ENCODE measurements at regions not wholly inside any gene's neighbourhood (a gene's known extent, or its start where the extent isn't known, plus 50 kb on each side); places are given as distances from the start of the nearest gene placed in this dataset.

- 50 to 64% methylated on average over 9 of the region's 9 CpGs for WGBS, 2 donors
- no peak for TF ChIP-seq EP300 (IDR thresholded peaks at IDR 0.05)
- TF ChIP-seq, protein P1, sequence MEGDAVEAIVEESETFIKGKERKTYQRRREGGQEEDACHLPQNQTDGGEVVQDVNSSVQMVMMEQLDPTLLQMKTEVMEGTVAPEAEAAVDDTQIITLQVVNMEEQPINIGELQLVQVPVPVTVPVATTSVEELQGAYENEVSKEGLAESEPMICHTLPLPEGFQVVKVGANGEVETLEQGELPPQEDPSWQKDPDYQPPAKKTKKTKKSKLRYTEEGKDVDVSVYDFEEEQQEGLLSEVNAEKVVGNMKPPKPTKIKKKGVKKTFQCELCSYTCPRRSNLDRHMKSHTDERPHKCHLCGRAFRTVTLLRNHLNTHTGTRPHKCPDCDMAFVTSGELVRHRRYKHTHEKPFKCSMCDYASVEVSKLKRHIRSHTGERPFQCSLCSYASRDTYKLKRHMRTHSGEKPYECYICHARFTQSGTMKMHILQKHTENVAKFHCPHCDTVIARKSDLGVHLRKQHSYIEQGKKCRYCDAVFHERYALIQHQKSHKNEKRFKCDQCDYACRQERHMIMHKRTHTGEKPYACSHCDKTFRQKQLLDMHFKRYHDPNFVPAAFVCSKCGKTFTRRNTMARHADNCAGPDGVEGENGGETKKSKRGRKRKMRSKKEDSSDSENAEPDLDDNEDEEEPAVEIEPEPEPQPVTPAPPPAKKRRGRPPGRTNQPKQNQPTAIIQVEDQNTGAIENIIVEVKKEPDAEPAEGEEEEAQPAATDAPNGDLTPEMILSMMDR (IDR thresholded peaks at IDR 0.05) = no peak
- no peak for TF ChIP-seq POLR2AphosphoS5 (IDR thresholded peaks at IDR 0.05)
- no peak for TF ChIP-seq POLR2A (IDR thresholded peaks at IDR 0.05)
- DNase-seq = no peak
- Histone ChIP-seq H3K36me3 (no peaks in the 10 kb centered on the region), H3K9me3 (no peaks in the 10 kb centered on the region), H3K27ac (no peak overlapping the region), H3K4me1 (peaks cover 0 to 27% (median 0%) of the 10 kb centered on the region in 4 donors), H3K27me3 (no peaks in the 10 kb centered on the region), H3K4me3 (no peak overlapping the region)
- intact Hi-C loops (cut with DNase I) = no loop called here
Measured at GRCh38 chr10:128421371-128422160, 295.3 kb upstream of the MKI67 start.

- H3K9me3 ChIP-seq = no peaks in the 10 kb centered on the region
- no peak overlapping the region for H3K27ac ChIP-seq
- TF ChIP-seq POLR2A (IDR thresholded peaks at IDR 0.05) = no peak
- TF ChIP-seq, protein P1 (IDR thresholded peaks at IDR 0.05) = no peak
- no peak for TF ChIP-seq EP300 (IDR thresholded peaks at IDR 0.05)
- TF ChIP-seq POLR2AphosphoS5 (IDR thresholded peaks at IDR 0.05) = no peak
- WGBS, 2 donors = 57 to 70% methylated on average over 13 of the region's 13 CpGs
- H3K4me1 ChIP-seq = peaks cover 0 to 27% (median 0%) of the 10 kb centered on the region in 4 donors
- no peaks in the 10 kb centered on the region for H3K36me3 ChIP-seq
- H3K4me3 ChIP-seq = no peak overlapping the region
- intact Hi-C loops (cut with DNase I) = no loop called here
- H3K27me3 ChIP-seq = peaks cover 0 to 2% (median 0%) of the 10 kb centered on the region in 3 donors
- DNase-seq = no peak
Measured at GRCh38 chr10:128422190-128422589, 296.0 kb upstream of the MKI67 start.

DNA sequence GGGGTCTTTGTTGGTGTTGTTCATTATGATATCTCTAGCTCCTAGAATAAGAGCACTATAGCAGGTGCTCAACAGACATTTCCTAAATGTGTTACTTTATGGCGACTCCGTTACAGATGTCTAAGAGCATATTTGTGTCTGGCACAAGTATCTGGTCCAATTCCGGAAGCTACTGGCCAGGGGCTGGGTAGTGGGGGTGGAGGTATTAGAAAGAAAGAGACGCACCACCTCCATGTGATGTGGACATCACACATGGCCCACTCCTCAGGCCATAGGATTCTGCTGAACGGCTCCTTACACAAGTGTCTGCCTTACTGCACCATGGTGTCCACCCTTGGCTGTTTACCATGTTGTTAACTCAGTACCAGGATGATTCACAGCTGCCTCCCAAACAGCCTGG, 296.8 kb upstream of the MKI67 start:
- Histone ChIP-seq H3K36me3 (no peaks in the 10 kb centered on the region), H3K4me1 (peaks cover 0 to 21% (median 0%) of the 10 kb centered on the region in 4 donors), H3K4me3 (no peak overlapping the region), H3K27ac (no peak overlapping the region), H3K27me3 (peaks cover 0 to 5% (median 0%) of the 10 kb centered on the region in 3 donors), H3K9me3 (no peaks in the 10 kb centered on the region)
- TF ChIP-seq POLR2AphosphoS5 (IDR thresholded peaks at IDR 0.05) (no peak), EP300 (IDR thresholded peaks at IDR 0.05) (no peak), POLR2A (IDR thresholded peaks at IDR 0.05) (no peak)
- TF ChIP-seq, protein P1 (IDR thresholded peaks at IDR 0.05) = no peak
- intact Hi-C loops (cut with DNase I) = no loop called here
- 80 to 90% methylated on average over 5 of the region's 5 CpGs for WGBS, 2 donors
- DNase-seq = no peak

GRCh38 chr10:128429321-128429720, 303.1 kb upstream of the MKI67 start:
- TF ChIP-seq EP300 (IDR thresholded peaks at IDR 0.05) (no peak), POLR2AphosphoS5 (IDR thresholded peaks at IDR 0.05) (no peak), POLR2A (IDR thresholded peaks at IDR 0.05) (no peak)
- TF ChIP-seq, protein P1 (IDR thresholded peaks at IDR 0.05) = no peak

More at GRCh38 chr10:128429321-128429720, 303.1 kb upstream of the MKI67 start:
- H3K4me3 ChIP-seq = no peak overlapping the region
- intact Hi-C loops (cut with DNase I) = no loop called here
- no peaks in the 10 kb centered on the region for H3K4me1 ChIP-seq
- H3K36me3 ChIP-seq = no peaks in the 10 kb centered on the region
- WGBS, 2 donors = 73 to 74% methylated on average over 10 of the region's 10 CpGs
- no peak overlapping the region for H3K27ac ChIP-seq
- no peak for DNase-seq
- H3K27me3 ChIP-seq = peaks cover 0 to 5% (median 0%) of the 10 kb centered on the region in 3 donors
- no peaks in the 10 kb centered on the region for H3K9me3 ChIP-seq

All from sigmoid colon (tissue), 6 donors.